GM10266 (cell line): ENCODE measurements at regions not wholly inside any gene's neighbourhood (a gene's known extent, or its start where the extent isn't known, plus 50 kb on each side); places are given as distances from the start of the nearest gene placed in this dataset.

Experiments used
- DNase-seq: peaks from one replicate; pipeline ENCODE4 v3.0.0; 2012; ENCODE audit errors: extremely low spot score
- CTCF ChIP-seq: IDR thresholded peaks from 2 replicates; pipeline ENCODE4 v1.5.1; 2012; ENCODE audit warnings: mild to moderate bottlenecking, low read depth; ENCODE audit not compliant: control insufficient read depth, insufficient read depth; ENCODE audit errors: missing control alignments

DNA sequence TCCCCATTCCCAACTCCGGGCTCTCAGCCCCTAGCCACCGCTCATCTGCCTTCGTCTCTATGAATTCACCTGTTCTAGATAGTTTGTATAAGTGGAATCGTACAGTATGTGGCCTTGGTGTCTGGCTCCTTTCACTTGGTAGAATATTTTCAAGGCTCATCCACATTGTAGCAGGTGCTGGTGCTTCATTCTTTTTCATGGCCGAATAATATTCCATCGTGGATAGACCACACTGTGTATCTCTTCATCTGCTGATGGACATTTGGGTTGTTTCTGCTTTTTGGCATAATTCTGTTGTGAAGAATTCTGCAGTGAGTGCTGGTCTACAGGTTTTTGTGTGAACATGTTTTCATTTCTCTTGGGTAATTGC, 324.2 kb downstream of the SEC14L1 start:
- no peak for TF ChIP-seq CTCF
- no peak for DNase-seq

GRCh38 chr17:77465358-77466041, 324.7 kb downstream of the SEC14L1 start:
- peak; percentile 78 for DNase-seq
- no peak for TF ChIP-seq CTCF

GRCh38 chr17:77466140-77466539, 325.4 kb downstream of the SEC14L1 start:
- DNase-seq: no peak
- TF ChIP-seq CTCF: no peak

DNA sequence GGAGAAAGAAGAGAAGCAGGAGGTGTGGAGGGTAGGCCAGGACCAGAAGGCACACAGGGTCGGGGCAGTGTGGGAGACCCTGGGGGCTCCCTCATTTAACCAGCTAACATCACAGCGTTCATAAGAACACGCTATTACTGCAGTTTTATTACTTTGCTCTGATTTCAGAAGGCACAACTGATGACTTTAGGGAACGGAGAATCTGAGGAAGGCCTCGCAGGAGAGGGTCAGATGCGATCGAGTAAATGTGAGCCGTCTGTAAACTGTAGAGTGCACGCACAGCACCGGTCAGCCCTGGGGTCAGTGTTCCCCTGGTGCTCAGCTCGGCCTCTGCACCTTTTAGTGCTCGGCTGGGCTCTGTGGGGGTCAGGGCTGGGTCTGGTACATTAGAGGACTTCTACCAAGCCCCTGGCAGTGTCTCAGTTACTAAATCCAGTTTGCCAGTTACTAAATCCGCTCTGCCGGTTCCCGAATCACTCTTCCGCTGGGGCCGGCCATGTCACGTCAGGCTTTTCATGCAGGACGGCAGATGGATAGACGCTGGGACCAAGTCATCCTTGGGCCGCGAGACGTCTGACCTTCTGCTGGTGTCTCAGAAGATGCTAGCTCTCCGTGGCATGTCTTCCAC, 325.9 kb downstream of the SEC14L1 start:
- no peak for TF ChIP-seq CTCF
- DNase-seq: no peak

- DNase-seq: no peak
- TF ChIP-seq CTCF: no peak
Measured at GRCh38 chr17:77467521-77467920, 326.8 kb downstream of the SEC14L1 start.

- DNase-seq: no peak
- TF ChIP-seq CTCF: no peak
Measured at GRCh38 chr17:77468897-77469296, 328.1 kb downstream of the SEC14L1 start.

DNA sequence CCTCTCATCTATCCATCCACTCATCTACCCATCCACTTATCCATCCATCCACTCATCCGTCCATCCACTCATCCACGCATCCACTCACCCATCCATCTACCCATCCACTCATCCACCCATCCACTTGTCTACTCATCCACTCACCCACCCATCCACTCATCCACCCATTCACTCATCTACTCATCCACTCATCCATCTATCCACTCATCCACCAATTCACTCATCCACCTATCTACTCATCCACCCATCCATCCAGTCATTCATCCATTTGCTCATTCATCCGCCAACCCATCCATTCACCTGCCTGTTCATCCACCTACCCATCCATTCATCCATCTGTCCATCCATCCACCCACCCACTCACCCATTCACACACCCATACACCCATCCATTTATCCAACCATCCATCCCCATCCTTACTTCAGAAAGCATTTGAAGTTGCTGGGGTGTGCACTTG, 329.6 kb downstream of the SEC14L1 start:
- DNase-seq: no peak
- TF ChIP-seq CTCF: no peak
